ENCODE measurements at regions not wholly inside any gene's neighbourhood (a gene's known extent, or its start where the extent isn't known, plus 50 kb on each side); places are given as distances from the start of the nearest gene placed in this dataset.

DNA sequence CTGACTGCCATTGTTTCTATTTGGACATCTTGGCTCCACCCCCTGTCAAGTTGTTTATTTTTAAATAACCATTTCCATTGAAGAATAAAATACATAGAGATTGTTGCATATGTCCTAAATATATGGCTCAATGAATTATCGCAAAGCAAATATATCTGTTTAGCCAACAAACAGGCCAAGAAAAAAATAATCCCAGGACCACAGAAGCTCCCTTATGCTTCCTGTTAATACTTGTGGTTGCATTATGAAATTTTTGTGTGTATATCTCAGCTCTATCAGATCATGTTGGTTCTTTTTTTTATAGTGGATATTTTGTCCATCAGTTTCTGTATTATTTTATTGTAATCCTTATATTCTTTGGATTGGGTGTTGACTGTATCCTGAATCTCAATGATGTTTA, 53.4 kb upstream of the CYP2C8 start:
- Histone ChIP-seq H3K27me3 (ENCODE audit: control insufficient read depth in 2 of 2, insufficient read depth in 2 of 2, low read length in 2 of 2) (peaks cover 0 to 1% of the 10 kb centered on the region in 2 experiments), H3K4me1 (ENCODE audit: control insufficient read depth, extremely low read depth, insufficient read depth, low read length) (no peaks in the 10 kb centered on the region), H3K9me1 (replicated peaks; ENCODE audit: control insufficient read depth, extremely low read depth, insufficient read depth, low read length) (no peaks in the 10 kb centered on the region), H3K27ac (ENCODE audit: insufficient read depth, low read depth, low read length) (no peak overlapping the region), H3K4me3 (replicated peaks in 1 of 3; ENCODE audit: insufficient read depth in 1 of 3, low read depth in 1 of 3, low read length in 3 of 3) (no peak overlapping the region), H3K9me3 (replicated peaks; ENCODE audit: control insufficient read depth, insufficient read depth, low read length) (no peaks in the 10 kb centered on the region), H3K79me2 (ENCODE audit: control insufficient read depth, insufficient read depth, low read length) (no peaks in the 10 kb centered on the region), H3K36me3 (ENCODE audit: control insufficient read depth in 2 of 2, extremely low read depth in 1 of 2, insufficient read depth in 2 of 2, low read length in 2 of 2) (no peaks in the 10 kb centered on the region), H2AFZ (ENCODE audit: low read depth, low read length) (no peak overlapping the region), H4K20me1 (replicated peaks; ENCODE audit: control insufficient read depth, extremely low read depth, insufficient read depth, low read length) (no peaks in the 10 kb centered on the region), H3K4me2 (ENCODE audit: insufficient read depth, low read length) (no peak overlapping the region), H3K9ac (replicated peaks; ENCODE audit: extremely low read depth, insufficient read depth, low read length) (no peak overlapping the region)
- POLR2A ChIA-PET = no interaction called here
- TF ChIP-seq JUN (IDR thresholded peaks at IDR 0.05; ENCODE audit: borderline replicate concordance, insufficient read depth, insufficient read length, low read depth) = no peak
- TF ChIP-seq POLR2A (IDR thresholded peaks at IDR 0.05; ENCODE audit: low read depth, low read length) = no peak
- no peak for TF ChIP-seq EZH2 (IDR thresholded peaks at IDR 0.05; ENCODE audit: borderline replicate concordance, low read depth, low read length, severe bottlenecking)
- TF ChIP-seq, protein P1, sequence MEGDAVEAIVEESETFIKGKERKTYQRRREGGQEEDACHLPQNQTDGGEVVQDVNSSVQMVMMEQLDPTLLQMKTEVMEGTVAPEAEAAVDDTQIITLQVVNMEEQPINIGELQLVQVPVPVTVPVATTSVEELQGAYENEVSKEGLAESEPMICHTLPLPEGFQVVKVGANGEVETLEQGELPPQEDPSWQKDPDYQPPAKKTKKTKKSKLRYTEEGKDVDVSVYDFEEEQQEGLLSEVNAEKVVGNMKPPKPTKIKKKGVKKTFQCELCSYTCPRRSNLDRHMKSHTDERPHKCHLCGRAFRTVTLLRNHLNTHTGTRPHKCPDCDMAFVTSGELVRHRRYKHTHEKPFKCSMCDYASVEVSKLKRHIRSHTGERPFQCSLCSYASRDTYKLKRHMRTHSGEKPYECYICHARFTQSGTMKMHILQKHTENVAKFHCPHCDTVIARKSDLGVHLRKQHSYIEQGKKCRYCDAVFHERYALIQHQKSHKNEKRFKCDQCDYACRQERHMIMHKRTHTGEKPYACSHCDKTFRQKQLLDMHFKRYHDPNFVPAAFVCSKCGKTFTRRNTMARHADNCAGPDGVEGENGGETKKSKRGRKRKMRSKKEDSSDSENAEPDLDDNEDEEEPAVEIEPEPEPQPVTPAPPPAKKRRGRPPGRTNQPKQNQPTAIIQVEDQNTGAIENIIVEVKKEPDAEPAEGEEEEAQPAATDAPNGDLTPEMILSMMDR (IDR thresholded peaks at IDR 0.05; ENCODE audit: extremely low read depth in 1 of 2, insufficient read depth in 1 of 2, low read depth in 1 of 2, low read length in 2 of 2) = no peak
- TF ChIP-seq, protein P2, sequence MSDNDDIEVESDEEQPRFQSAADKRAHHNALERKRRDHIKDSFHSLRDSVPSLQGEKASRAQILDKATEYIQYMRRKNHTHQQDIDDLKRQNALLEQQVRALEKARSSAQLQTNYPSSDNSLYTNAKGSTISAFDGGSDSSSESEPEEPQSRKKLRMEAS (IDR thresholded peaks at IDR 0.05; ENCODE audit: insufficient read depth, insufficient read length) = no peak
- TF ChIP-seq FOS (IDR thresholded peaks at IDR 0.05; ENCODE audit: borderline replicate concordance, insufficient read depth, low read length) = no peak
- no TSS peak for BruUV-seq (replicated peaks)
- intact Hi-C loops (cut with micrococcal nuclease) (no loop called here), dilution Hi-C loops (cut with MboI; ENCODE audit: extremely low pct_ligation_motif_present, low sequenced_read_pairs) (no loop called here)
- CTCF ChIA-PET = no interaction called here
- DNase-seq (ENCODE audit: low read depth, low spot score) (no peak), FAIRE-seq (no peak)

DNA sequence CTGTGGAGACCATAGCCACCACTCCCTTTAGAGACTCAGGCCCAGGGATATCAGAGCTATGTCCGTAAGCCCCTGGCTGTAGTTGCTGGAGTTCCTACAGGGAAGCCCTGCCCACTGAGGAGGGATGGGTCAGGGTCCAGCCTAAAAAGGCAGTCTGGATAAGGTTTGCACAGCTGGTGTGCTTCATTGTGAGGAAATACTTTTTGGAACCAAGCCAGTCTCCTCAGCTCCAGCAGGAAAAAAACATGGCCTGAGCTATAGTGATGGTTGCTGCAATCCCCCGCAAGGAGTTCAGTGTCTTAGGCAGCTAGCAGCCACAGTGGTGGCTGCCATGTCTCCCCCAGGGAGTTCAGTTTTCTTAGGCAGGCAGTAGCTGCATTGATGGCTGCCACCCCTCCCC, 52.6 kb upstream of the CYP2C8 start:
- peaks cover 0 to 1% of the 10 kb centered on the region in 2 experiments for H3K27me3 ChIP-seq (ENCODE audit: control insufficient read depth in 2 of 2, insufficient read depth in 2 of 2, low read length in 2 of 2)
- dilution Hi-C loops (cut with MboI; ENCODE audit: extremely low pct_ligation_motif_present, low sequenced_read_pairs) (no loop called here), intact Hi-C loops (cut with micrococcal nuclease) (no loop called here)
- DNase-seq (ENCODE audit: low read depth, low spot score) = no peak
- H3K4me1 ChIP-seq (ENCODE audit: control insufficient read depth, extremely low read depth, insufficient read depth, low read length) = no peaks in the 10 kb centered on the region
- no peaks in the 10 kb centered on the region for H3K9me3 ChIP-seq (replicated peaks; ENCODE audit: control insufficient read depth, insufficient read depth, low read length)
- H3K36me3 ChIP-seq (ENCODE audit: control insufficient read depth in 2 of 2, extremely low read depth in 1 of 2, insufficient read depth in 2 of 2, low read length in 2 of 2) = no peaks in the 10 kb centered on the region
- POLR2A ChIA-PET = no interaction called here
- H4K20me1 ChIP-seq (replicated peaks; ENCODE audit: control insufficient read depth, extremely low read depth, insufficient read depth, low read length) = no peaks in the 10 kb centered on the region
- no peak overlapping the region for H3K4me2 ChIP-seq (ENCODE audit: insufficient read depth, low read length)
- no peak overlapping the region for H3K4me3 ChIP-seq (replicated peaks in 1 of 3; ENCODE audit: insufficient read depth in 1 of 3, low read depth in 1 of 3, low read length in 3 of 3)
- H2AFZ ChIP-seq (ENCODE audit: low read depth, low read length) = no peak overlapping the region
- no peak for TF ChIP-seq GATA2 (IDR thresholded peaks at IDR 0.05; ENCODE audit: insufficient read depth, insufficient read length, low read depth, low read length)
- TF ChIP-seq JUN (IDR thresholded peaks at IDR 0.05; ENCODE audit: borderline replicate concordance, insufficient read depth, insufficient read length, low read depth) = no peak
- TF ChIP-seq, protein P1 (IDR thresholded peaks at IDR 0.05; ENCODE audit: extremely low read depth in 1 of 2, insufficient read depth in 1 of 2, low read depth in 1 of 2, low read length in 2 of 2) = no peak
- TF ChIP-seq, protein P2 (IDR thresholded peaks at IDR 0.05; ENCODE audit: insufficient read depth, insufficient read length) = no peak
- no peak for TF ChIP-seq EZH2 (IDR thresholded peaks at IDR 0.05; ENCODE audit: borderline replicate concordance, low read depth, low read length, severe bottlenecking)
- no TSS peak for BruUV-seq (replicated peaks)
- no peak overlapping the region for H3K27ac ChIP-seq (ENCODE audit: insufficient read depth, low read depth, low read length)
- no peaks in the 10 kb centered on the region for H3K9me1 ChIP-seq (replicated peaks; ENCODE audit: control insufficient read depth, extremely low read depth, insufficient read depth, low read length)
- FAIRE-seq = no peak
- H3K79me2 ChIP-seq (ENCODE audit: control insufficient read depth, insufficient read depth, low read length) = no peaks in the 10 kb centered on the region
- no peak overlapping the region for H3K9ac ChIP-seq (replicated peaks; ENCODE audit: extremely low read depth, insufficient read depth, low read length)
- CTCF ChIA-PET = no interaction called here

Data from endothelial cell of umbilical vein (primary cell).